SW 1271 (cell line): ENCODE measurements at regions not wholly inside any gene's neighbourhood (a gene's known extent, or its start where the extent isn't known, plus 50 kb on each side); places are given as distances from the start of the nearest gene placed in this dataset.
"Not testable (repeated sequence)": the region's sequence is repeated elsewhere in the genome, so short reads cannot be mapped to it uniquely, and the experiment has no call there.

Source experiments
- DNase-seq, 2 experiments: peaks; one replicate each; lab custom pipeline; 2025; lab: John Stamatoyannopoulos, UW

DNA sequence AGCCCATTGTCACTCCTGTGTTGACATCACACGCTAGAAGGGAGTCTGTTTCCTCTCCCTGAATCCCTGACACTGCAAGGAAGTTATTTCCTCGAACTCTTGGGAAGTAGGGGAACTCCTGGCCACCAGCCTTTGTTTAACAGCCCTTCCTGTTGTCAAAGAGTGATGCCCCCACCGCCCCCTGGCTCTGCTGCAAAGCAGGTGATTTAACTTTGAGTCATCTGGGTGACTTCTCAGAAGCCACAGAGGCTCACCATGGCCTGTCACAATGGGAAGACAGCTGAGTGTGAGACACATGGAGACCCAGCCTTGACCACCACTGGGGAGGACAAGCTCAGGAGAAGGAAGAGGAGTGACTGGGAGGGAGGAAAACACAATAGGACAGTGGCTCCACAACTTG lies 182.8 kb downstream of the PSMG1 start:
- DNase-seq = no peak

DNA sequence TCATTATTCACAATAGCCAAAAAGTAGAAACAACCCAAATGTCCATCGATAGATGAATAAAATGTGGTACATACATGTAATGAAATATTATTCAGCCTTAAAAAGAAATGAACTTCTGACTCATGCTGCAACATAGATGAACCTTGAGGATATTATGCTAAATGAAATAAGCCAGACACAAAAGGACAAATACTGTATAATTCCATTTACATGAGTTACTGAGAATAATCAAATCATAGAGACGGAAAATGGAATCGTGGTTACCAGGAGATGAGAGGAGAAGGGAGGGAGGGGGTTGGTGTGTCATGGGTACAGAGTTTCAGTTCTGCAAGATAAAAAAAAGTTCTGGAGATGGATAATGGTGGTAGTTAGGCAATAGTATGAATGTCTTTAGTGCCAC lies 184.1 kb downstream of the PSMG1 start:
- DNase-seq = no peak

DNA sequence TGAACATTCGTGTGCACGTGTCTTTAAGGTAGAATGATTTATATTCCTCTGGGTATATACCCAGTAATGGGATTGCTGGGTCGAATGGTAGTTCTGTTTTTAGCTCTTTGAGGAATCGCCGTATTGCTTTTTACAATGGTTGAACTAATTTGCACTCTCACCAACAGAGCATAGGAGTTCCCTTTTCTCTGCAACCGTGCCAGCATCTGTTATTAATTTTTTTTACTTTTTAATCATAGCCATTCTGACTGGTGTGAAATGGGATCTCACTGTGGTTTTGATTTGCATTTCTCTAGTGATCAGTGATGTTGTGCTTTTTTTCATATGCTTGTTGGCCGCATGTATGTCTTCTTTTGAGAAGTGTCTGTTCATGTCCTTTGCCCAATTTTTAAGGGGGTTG lies 185.0 kb downstream of the PSMG1 start:
- not testable (repeated sequence) for DNase-seq

DNA sequence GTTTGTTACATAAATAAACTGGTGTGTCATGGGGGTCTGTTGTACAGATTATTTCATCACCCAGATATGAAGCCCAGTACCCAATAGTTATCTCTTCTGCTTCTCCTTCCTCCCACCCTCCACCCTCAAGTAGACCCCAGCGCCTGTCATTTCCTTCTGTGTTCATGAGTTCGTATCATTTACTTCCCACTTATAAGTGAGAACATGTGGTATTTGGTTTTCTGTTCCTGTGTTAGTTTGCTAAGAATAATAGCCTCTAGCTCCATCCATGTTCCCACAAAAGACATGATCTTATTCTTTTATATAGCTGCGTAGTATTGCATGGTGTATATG lies 185.4 kb downstream of the PSMG1 start:
- not testable (repeated sequence) for DNase-seq

DNA sequence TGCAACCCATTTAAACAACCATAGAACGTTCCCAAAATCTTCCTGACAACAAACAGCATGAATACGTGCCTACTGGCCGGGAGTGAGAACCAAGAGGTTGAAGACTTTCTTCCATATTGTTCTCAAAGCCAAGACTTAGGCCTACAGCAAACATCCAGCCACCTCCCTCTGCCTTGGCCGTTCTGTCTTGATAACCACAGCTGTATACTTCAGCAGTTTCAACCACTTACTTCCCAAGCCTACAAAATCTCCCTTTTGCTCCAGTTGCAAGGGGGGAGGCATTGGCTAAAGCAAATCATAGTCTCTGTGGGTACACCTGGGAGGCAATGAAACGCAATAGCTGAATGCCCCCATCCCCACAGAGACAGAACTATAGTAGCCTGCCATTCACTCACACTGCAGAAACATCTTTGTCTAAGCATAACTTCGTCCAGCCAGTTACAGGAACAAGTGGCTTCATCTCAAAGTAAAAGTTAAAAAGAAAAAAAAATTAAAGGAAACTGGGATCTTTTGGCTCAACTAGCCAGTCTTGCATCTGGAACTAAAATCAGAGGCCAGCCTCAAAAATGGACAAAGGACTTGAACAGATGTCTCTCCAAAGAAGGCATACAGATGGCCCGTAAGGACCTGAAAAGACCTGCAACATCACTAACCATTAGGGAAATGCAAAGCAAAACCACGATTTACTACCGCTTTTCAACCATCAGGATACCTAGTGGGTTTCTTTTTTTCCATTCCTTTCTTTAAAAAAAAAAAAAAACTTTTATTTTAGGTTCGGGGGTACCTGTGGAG lies 186.0 kb downstream of the PSMG1 start:
- no peak for DNase-seq

DNA sequence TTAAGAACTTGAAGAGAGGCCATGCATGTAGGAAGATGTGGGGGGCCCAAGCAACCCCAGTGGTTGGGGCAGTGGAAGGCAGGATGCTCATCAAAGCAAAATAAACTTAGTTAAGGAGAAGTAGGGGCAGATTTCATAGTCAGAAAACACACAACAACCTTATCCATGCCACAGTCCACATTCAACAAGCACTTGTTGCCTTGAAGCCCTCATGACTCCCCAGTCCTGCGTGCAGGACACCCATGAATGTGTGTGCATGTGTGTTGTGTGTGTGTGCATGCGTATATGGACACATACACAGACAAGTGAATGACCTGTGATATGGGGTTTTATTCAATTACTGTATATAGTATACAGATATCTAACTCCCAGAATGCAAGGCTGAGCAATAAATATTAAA lies 186.9 kb downstream of the PSMG1 start:
- DNase-seq = no peak

DNA sequence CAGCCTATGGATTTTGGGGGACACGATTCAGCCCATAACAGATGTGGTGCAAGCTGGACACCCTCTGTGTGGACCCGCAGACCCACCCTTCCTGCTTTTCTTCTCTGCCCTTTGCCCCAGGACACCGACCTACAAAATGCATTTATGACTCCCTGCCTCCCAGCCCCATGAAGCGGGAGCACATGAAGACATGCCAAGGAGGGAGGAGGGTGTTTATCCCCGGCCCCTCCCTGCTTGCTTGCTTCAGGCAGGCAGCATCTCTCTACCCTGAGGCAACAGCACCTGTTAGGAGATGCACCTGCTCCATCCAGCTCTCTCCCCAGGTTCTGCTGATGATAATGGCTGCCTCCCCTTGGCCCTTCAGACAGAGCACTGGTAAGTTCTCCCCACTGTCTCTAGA lies 187.5 kb downstream of the PSMG1 start:
- DNase-seq = no peak

DNA sequence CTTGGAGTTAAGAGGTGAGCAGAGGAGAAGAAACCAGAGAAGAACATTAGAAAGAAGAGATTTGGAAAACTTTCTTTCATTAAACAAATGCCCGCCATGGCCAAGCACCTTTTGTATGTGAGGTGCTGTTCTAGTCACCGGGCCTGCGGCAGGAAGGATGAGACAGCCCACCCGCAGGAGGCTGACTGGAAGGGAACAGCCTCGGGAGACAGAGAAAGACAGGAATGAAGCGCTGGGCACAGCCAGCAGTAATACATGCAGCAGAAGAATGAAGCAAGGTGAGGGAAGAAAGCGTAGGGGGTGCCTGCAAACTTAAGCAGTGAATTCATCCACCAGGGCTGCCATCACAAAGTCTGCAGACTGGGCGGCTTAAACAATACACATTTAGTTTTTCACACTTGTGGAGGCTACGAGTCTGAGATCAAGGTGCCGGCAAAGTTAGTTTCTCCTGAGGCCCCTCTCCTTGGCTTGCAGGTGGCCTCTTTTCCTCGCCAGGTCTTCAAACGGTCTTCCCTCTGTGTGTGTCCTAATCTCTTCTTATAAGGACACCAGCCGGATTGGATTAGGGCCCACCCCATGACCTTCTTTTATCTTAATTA lies 188.1 kb downstream of the PSMG1 start:
- DNase-seq = no peak

DNA sequence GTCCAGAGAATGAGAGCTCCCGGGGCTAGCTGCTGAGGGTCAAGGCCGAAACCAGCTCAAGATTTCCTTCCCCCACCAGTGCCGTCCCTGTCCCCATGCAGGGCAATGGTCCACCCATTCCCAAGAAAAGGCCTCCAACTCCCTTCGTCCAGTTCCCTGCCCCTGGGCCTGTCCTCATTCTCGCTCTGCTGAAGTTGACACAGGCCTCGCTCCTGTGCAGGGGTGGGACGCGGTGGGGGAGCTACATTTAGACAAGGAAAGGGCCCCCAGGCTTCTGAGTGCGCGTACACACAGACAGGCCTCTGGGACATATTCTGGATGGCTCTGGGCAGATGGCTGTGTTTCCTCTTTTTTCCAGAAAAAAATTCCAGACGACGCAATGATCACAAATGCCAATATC lies 188.3 kb downstream of the ETS2 start:
- DNase-seq = no peak

DNA sequence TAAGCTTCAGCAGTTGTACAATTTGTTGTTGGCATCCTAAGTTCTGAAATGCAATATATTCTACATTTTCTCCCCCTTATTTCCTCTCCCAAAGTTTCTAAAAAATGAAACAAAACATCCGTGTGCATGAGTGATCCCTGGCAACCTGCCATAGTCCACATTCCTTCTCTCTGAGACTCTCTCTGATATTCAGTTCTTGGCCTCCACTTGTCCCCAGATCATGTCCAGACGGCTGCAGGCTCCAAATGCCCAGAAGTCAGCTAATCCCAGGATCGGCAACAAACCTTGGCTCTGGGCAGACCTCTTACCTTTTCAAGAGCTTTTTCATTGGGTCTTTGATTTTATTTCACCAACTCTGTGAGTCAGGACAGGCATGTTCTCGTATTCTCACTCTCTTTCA lies 187.8 kb downstream of the ETS2 start:
- DNase-seq = peak in 1 of 2 experiments; percentile 17

DNA sequence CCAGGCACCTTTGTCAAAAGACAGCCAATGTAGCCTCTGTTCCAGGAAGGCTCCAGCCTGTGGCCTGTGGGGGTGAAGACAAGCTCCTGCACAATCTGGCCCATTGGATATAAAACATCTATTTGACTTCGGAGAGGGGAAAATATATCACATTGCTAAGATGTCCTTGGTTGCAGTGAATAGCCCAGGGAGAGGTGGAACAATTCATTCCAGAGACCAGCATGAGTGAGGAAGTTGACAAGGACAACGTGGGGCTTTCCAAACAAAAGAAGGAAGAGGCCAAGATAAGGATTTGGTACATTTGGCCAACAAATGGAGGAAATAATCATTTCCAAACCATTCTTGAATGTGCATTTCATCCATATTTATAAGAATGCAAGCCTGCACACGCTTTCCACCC lies 187.0 kb downstream of the ETS2 start:
- DNase-seq = no peak

DNA sequence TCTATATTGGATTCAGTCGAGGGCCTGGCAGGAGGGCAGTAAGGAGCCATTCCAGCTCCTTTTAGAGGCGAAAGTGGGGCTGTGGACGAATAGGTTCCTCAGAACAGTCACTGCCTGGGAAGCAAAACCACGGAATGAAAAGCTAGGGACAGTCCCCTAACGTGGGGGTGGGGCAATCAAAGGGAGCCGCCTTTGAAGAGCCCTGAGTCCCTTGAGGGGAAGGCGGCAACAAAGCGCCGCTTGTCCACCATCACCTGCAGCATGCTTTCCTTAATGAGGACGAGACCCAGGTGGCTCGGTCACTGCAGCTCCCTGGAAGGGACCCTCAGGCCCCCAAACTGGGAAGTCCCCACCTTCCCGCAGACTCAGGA lies 184.7 kb downstream of the ETS2 start:
- no peak for DNase-seq

DNA sequence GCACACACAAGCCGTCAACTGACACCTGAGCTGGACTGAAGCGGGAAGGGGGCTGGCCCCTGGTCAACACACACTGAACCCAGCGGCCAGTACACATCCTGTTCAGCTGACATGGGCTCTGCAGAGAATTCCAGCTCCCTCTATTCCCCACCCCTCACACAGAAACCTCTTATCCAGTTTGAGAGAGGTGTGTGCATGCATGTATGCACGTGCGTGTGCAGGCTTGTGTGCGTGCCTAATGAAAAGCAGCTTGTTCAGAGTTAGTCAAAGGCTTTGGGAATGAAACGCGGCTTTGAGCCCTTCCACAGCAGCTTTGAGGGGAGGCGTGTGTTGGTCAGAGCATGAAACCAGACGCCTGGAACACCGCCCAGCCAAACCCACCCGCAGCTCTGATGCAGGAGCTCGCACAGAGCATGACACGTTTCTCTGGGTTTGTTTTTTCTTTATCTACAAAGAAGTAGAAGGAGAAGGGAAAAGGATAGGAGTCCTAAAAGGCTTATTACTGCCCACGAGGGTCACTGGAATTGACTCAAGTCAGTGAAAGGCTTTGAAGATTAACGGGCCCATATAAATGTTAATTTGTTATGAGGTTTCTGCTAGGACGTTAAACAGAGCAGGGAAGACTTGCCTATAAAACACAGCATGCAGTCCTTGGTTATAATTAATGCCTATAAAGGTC lies 184.2 kb downstream of the ETS2 start:
- DNase-seq = no peak

DNA sequence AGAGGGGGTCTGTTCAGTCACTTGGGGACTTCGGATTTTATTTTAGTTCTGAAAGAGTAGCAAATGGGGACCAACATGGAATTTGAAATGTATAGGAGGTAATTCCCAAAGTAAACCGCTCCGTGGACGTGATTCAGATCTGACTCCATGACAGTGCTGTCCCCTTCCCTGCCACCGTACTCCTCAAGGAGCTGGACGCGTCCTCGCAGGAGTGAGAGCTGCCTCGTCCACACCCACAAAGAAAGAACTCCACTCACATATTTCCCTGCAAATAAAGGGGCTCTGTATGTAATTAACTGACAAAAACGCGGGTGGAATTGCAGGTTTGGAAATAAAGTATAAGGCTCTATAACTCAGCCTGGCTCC lies 183.6 kb downstream of the ETS2 start:
- no peak for DNase-seq

DNA sequence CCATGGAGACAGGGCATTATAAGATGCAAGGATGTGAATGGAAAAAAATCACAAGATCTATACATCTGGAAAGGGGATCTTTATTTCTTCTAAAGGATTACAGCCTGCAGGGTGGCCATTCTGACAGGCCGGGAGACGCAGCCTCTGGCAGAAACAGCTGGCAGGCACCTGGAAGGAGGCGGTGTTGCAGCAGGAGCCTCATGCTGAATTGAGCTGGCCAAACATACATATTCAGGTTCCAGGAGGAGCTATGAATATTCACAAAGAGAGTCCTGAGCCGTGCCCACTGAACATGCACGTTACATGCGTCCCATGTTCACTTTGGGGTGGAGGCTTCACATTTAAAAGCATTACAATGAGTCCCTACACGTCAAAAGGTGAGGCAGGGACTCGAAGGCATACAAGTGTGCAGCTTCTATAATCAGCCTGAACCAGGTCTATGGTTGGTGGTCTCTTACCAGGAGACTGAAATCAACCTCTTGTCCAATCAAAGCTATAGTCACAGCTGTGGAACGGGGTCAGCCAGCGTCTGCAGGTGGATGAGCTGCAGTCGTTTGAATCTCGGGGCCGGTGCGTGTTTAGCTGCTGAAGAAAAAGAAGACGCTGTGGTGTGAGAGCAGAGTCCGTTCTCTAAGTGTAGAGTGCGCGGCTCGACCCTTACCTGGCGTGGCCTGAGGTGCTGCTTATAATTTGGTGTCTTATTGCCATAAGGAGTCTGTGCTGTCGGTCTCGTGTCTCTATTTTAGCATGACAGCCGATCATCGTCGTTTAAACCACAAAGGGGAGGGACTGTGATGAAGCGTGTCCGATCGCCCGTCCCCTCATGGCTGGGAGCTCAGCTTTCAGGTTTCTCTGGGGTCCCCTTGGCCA lies 183.0 kb downstream of the ETS2 start:
- DNase-seq = no peak

DNA sequence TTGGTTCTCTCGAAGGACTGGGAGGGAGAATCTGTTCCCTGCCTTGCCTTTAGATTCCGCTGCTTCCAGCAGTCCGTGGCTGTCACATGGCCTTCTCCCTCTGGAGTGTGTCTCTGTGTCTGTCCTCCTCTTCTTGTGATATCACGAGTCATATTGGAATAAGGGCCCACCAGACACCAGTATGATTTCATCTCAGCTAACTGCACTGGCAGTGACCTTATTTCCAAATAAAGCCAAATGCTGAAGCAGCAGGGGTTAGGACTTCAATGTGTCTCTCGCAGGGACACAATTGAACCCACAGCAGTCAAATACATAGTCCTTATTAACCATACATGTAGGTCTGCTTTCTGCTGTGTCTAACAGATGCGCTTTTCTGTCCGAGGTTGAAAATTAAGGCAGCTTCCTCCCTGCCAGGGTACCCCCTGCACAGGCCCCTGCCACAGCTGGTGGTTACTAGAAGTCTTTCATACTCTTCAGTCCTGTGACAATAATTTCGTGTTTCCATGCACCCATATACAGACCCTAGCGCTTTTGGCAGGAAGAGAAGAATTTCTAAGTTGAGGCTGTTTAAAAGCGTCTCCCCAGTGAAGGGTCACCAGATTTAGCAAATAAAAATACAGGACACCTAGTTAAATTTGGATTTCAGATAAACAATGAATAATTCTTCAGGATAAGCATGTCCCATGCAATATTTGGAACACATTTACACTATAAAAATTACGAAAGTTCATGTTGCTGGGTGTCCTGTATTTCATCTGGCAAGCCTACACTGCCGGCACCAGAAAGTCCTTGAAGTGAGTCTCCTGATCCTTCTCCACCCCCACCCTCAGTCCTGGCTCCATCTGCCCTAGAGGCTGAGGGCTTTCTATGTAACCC lies 182.1 kb downstream of the ETS2 start:
- no peak for DNase-seq

DNA sequence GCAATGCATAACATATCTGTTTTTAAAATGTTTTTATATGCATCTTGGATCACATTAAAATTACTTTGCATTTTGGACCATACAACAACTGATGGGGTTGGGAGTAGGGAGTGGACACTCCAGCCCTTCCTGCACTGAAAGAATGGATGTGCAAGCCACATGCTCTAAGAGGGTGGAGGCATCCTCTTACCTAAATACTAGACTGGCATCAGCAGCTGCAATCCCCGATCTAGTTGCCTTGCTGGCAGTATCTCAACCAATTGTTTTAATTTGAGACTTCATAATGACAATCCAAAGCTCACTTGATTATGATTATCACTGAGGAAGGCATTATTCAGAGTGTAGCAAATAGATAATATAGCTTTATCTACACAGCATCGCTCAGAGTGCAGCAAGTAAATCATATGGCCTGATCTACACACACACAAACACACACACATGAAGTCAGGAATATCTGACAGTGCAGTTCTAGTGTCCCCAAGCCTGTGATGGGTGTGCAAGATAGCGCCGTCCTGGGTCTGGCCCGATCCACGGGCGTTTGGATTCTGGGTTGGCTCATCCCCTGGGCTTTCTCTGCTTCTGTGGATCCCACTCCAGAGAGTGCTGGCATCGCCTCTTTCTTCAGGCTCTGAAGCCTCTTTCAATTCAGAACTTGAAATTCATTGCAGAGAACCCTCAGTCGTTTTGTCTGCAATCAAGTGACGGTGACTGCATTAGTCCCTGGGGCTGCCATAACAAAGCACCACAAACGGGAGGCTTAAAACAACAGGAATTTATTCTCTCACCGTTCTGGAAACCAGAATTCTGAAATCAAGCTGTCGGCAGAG lies 181.3 kb downstream of the ETS2 start:
- DNase-seq = no peak

DNA sequence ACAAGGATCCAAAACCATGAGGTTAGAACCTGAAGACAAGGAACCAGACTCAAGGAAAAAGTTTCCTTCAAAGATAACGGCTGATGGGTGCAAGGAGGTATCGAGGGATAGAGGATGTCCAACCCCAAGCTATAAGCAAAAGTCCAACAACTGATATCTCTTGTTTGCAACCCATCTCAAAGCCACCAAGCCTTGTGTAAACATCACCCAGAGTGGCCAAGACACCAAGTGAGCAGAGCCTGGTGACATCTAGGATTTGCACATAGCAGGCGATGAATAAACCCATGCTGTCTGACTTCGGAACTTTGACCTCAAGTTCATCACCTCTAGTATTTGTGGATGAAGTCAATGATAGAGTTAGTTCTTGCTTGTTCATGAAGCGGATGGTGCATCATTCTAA lies 180.7 kb downstream of the ETS2 start:
- DNase-seq = no peak

DNA sequence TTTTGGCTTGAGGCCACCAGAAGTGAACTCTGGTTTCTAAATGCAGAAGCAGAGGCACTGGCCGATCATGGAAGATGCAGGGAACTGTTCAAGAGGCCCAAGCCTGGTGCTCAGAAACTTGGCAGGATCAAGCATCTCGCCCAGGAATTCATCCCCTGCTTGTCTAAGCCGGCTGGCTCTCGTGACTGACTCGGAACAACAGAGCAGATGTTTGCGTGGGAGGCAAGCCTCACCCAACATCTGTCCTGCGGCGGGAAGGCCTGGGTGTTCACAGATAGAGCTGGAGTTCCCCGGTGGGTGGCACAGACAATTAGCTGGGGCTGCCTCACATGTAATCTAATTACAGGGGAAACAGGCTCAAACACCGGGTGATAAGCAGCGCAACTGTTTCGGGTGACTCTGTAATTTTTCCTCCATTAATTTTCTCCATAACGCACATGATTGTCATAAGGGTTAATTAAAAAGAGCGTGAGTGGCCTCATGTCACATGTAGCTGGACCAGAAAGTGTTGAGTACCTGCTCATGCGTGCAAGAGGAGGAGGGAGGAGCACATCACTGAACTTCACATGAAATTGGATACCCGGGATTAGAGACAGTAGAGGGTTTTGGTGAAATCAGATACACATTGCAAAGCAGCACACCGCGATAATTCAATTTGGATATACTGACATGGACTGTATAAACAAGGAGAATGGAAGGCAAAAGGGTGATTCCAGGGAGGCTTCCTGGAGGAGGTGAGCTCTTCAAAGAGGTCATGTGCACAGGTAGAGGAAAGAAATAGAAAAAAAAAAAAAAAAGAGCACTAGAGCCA lies 180.0 kb downstream of the ETS2 start:
- DNase-seq = no peak

DNA sequence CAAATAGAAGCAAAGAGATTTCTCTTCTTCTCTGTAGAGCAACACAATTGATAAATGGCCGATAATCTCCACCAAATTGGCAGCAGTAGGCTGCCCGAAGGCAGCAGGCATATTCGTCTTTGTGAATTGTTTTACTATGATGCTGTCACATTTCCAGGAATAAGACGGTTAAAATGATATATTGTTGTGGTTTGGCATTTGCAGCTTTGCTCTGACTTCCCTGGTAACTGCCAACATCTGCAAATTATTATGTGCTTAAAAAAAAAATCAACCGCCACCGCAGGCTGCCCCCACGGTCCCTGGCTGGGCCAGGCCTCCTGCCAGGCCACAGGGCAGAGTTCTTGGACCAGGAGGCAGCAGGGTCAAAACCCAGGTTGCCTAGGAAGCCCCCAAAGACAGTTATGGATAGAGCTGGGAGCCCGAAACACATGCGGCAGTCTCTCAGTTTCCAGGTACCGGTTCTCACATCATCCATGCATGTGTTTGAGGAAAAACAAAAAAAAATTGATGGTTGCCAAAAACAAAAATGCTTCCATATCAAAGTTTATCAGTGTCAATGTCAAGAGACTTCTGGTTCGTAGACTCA lies 179.3 kb downstream of the ETS2 start:
- DNase-seq = no peak
